HEK293T (cell line): ENCODE measurements at regions not wholly inside any gene's neighbourhood (a gene's known extent, or its start where the extent isn't known, plus 50 kb on each side); places are given as distances from the start of the nearest gene placed in this dataset.

Experiments used
- ELF4 ChIP-seq: fragments of 450-650 bp; IDR thresholded peaks from 2 replicates; pipeline ENCODE4 v1.6.1; 2017; ENCODE audit warnings: antibody characterized with exemption
- FOXA1 ChIP-seq: fragments of 450-650 bp; IDR thresholded peaks from 2 replicates; pipeline ENCODE4 v1.6.1; 2016; ENCODE audit warnings: mild to moderate bottlenecking
- FOXK2 ChIP-seq: fragments of 450-650 bp; IDR thresholded peaks from 2 replicates; pipeline ENCODE4 v1.6.1; 2016; ENCODE audit warnings: mild to moderate bottlenecking
- HDGF ChIP-seq: fragments of 450-650 bp; IDR thresholded peaks from 2 replicates; pipeline ENCODE4 v1.6.1; 2017; ENCODE audit warnings: antibody characterized with exemption, borderline replicate concordance
- L3MBTL2 ChIP-seq: fragments of 450-650 bp; conservative IDR thresholded peaks from 2 replicates; pipeline ENCODE4 v1.6.1; 2016; ENCODE audit warnings: mild to moderate bottlenecking
- LEF1 ChIP-seq: fragments of 450-650 bp; IDR thresholded peaks from 2 replicates; pipeline ENCODE4 v1.6.1; 2017; ENCODE audit warnings: mild to moderate bottlenecking, borderline replicate concordance
- NFRKB ChIP-seq: fragments of 450-650 bp; IDR thresholded peaks from 2 replicates; pipeline ENCODE4 v1.6.1; 2016; ENCODE audit warnings: mild to moderate bottlenecking, moderate library complexity
- TARDBP ChIP-seq: fragments of 450-650 bp; IDR thresholded peaks from 2 replicates; pipeline ENCODE4 v1.6.1; 2016
- ZNF384 ChIP-seq: fragments of 450-650 bp; IDR thresholded peaks from 2 replicates; pipeline ENCODE4 v1.6.1; 2016
- TF ChIP-seq, protein P1 (sequence below): fragments of 450-650 bp; IDR thresholded peaks from 2 replicates; pipeline ENCODE4 v1.6.1; 2016

DNA sequence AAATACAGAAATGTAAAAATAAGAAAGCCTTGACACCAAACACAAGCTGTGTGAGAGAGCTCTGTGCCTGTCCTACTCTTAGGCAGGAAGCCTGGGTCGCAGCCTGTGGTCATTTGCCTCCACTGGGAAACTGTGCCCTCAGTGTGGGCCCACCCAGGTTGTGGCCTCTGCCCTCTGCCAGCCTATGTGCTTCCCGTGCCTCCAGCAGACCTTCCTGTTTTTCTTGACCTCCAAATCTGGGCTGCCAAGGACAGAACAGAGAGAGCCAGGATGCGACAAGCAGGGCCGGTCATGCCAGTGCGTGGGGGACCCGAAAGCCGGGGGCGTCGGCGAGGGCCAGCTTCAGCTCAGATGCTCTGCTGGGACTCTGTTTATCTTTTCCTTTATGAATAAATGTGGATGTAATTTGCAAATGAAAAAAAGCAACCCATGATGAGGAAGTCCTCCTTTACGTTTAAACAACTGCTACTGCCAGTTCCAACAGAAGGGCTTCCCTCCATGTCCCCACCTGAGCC, 189.2 kb upstream of the EXOC2 start:
- TF ChIP-seq ZNF384 (no peak), FOXA1 (no peak), L3MBTL2 (no peak), HDGF (no peak), NFRKB (no peak), FOXK2 (no peak), TARDBP (no peak), LEF1 (no peak), ELF4 (no peak)
- TF ChIP-seq, protein P1, sequence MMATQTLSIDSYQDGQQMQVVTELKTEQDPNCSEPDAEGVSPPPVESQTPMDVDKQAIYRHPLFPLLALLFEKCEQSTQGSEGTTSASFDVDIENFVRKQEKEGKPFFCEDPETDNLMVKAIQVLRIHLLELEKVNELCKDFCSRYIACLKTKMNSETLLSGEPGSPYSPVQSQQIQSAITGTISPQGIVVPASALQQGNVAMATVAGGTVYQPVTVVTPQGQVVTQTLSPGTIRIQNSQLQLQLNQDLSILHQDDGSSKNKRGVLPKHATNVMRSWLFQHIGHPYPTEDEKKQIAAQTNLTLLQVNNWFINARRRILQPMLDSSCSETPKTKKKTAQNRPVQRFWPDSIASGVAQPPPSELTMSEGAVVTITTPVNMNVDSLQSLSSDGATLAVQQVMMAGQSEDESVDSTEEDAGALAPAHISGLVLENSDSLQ: no peak
